GM19025 (cell line): ENCODE measurements at regions not wholly inside any gene's neighbourhood (a gene's known extent, or its start where the extent isn't known, plus 50 kb on each side); places are given as distances from the start of the nearest gene placed in this dataset.

Experiments used
- ATAC-seq: cut with Tn5 transposase; IDR thresholded peaks from one replicate; pipeline ENCODE4 v1.9.1; 2021; ENCODE audit warnings: mild to moderate bottlenecking, low read depth, moderate library complexity; ENCODE audit not compliant: unreplicated experiment

DNA sequence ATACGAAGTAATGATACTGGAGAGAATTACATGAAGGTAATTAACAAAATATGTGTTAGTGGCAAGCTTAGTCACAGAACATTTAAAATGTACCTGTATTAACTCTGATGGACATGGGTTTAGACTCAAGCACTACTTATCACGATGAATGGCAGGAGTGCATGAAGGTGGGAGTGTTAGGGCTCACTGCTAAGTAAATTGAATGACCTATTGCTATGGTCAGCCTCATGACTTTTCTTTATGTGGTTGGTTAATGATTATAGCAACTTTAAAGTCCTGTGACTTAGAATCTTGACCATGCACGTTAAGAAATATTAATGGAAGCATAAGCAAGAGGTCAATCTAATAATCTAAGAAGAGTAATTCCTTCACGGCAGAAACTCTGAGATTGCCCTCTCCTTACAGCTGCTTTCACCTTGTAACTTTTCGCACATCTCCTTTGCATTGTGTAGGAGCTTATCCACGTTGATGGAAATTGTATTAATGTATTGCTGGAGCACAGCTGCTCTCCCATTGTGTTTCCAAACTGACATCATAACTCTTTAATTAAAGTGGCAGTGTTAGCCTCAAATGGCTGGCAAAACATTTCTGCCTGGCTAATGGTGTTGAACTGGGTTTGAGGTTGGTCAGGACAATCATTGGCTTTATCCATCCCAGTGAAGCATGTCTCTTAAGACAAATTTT is 114.5 kb downstream of the RXFP2 start:
- no peak for ATAC-seq

DNA sequence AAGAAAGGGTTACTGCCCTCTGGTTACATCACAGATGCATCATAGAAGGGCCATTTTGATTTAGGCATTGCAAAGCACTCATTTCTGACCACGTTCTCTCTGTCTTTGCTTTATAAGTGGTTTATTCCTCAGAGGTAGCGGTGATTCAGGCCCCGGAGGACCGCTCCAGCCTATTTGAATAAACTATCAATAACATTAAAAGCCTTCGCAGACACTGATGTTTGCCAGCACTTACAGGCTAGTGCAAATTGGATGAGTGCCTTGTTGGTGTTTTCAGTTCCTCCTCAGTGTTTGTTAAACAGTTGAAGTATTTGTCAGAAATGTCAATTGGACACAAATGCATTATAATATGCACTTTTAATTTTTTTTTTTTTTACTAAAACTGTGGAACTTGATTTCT is 120.2 kb downstream of the RXFP2 start:
- no peak for ATAC-seq

DNA sequence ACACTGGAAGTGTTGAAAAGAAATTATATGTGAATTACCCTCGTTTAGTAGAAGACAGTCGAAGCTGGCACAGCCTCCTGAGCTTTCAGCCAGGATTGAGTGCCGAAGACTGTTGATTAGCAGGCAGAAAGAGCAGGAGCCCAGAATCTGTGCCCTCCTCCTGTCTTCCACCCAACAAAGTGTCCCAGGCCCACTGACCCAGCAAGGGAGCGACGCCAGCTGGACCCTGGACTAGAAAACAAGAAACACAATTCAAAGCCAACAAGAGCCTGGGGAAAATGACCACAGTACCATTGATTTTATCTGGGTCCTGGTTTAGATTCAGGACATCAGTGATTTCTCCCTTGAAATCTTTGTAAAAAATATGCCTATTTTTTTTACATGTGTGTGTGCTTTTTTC is 120.7 kb downstream of the RXFP2 start:
- ATAC-seq: no peak

DNA sequence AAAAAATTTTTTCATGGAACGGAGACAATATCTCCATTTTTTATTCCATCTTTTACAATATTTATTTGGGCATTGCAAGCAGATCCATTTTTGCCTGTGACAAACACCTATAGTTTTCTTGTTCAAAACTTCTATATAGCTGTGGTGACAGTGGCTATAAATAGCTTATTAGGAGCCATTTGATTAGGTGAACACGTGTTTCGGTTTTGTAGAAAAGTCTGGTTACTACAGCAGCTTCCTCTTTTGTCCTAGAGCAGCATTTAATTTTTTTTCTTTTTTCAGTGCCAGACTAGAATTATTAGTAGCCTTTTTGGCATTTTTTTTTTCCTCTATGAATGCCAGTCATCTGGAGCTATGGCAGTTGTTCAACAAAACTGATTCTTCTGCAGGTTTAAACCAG is 123.5 kb downstream of the RXFP2 start:
- ATAC-seq: no peak

DNA sequence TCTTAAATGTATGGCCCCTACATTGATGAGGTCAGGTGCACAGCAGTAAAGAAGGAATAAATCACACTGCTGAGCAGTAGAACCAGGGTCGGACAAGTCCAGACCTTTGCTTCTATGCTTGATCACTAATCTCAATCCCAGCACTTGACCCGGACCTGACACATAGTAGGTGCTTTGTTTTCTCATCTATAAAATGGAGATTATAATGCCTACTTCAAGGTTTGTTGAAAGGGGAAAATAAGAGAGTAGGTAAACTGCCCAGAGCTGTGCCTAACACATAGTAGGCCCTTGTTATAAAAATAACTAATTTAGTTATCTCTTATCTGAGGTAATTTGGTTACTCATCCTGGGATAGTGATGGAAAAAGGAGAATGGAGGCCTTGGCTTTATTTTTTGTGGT is 125.0 kb downstream of the RXFP2 start:
- no peak for ATAC-seq

DNA sequence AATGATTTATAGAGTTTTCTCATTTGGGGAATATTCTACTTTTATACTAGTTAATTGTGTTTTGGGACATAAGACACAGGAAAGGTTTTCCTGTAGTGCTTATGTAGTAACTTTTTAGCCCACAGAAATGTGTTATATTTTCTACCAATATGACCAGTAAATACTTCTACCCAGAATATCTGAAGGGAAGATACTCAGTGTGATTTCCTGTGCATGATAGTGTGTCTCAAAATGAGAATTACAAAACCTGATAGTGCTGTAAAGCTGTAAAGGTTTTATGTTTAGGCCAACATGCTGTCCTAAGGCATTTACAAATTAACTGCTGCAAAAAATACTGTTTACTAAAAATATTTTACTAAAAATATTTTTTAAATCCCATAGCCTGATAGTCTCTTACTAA is 126.8 kb downstream of the RXFP2 start:
- no peak for ATAC-seq

DNA sequence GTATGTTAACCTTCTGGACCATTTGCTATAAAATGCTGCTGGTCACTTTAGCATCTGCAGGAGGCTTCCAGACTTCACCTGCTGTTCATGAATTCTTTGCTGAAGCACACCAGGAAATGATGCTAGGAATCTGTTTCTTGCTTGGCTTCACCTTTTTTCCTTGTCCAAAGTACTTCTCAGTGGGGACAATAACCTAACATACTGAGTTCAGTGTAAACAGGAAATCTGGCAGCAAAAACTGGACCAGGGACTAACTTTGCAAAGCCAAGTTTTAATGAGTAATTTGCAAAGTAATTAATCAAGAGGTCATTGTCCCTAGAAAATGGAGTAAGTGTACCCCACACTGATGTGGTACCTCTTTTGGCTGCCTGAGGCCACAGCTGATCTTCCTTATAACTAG is 128.4 kb downstream of the RXFP2 start:
- no peak for ATAC-seq

DNA sequence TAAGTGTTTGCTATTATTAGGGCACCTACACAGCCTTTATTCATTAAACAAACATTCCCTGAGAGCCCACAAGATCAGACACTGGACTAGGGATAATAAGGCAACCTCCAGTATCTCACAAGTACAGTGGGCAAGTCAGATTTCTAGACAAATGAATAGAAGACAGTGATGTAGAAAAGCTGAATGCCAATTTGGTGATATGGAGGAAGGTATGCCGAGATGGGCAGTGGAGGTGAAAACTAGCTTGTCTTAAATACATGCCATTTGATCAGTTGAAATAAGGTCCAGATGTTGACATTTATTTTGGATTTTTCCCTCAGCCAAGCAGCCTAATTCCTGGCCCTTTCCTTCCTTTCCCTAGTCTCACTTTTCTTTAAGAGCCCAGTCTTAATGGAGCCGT is 130.3 kb downstream of the RXFP2 start:
- ATAC-seq: no peak

DNA sequence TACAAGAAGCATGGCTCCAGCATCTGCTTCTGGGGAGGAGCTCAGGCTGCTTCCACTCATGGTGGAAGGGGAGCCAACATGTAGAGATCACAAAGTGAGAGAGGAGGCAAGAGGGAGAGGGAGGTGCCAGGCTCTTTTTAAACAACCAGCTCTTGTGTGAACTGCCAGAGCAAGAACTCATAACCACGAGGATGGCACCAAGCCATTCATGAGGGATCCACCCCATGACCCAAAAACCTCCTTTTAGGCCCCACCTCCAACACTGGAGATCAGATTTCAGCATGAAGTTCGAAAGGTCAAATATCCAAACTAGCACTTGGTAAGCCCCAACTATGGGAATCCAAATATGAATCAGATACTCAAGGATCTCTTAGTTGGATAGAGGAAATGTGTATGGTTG is 131.2 kb downstream of the RXFP2 start:
- no peak for ATAC-seq

DNA sequence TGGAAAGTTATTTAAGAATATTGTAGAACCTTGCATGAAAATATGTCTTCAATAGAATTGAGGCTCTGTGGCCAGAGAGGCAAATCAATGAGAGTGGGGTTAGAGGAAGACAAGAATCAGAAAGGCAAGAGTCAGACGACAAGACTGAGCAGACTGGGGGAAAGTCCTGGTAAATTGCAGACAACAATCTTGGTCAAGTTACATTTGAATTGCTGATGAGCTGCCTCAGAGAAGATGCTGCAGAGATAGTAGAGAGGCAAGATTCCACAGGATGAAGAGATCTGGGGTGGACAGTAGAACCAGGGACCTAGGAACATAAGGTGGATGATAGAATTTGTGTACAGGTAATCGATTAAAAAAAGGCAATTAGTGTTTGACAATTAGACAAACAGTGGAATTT is 133.8 kb downstream of the RXFP2 start:
- ATAC-seq: no peak

DNA sequence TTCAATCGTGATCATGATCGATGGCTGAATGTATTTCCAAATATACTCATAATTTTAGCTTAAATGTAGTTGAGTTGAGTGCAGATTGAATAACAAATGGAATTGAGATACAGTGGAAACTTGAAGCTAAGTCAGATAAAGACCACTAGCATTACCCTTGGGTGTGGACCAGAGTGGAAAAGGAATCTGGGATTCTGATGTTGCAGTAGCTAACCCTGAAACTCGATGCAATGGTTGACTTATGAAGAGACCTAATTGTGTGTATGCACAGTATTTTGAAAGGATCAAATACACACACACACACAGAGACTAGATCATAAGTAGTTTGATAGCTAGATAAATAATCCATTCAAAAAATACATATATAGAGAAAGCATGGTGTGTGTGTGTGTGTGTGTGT is 135.8 kb downstream of the RXFP2 start:
- no peak for ATAC-seq

DNA sequence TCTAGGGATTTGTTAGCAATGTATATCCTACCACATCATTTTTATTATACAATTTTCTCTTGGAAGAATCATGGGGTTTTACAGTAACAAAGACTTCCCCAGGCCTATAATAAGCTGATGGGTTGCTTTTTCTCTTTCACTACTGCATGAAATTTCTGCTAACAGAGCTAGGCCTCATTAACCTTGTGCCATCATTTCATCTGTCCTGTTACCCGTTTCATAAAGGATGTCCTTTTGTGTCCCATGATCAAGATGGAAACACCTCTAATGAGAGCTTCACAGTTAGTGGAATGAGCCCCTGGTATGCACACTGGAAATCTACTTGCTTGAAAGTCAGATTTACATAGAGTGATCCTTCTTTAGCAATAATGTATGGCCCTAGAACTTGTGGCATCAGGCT is 138.7 kb downstream of the RXFP2 start:
- ATAC-seq: no peak

DNA sequence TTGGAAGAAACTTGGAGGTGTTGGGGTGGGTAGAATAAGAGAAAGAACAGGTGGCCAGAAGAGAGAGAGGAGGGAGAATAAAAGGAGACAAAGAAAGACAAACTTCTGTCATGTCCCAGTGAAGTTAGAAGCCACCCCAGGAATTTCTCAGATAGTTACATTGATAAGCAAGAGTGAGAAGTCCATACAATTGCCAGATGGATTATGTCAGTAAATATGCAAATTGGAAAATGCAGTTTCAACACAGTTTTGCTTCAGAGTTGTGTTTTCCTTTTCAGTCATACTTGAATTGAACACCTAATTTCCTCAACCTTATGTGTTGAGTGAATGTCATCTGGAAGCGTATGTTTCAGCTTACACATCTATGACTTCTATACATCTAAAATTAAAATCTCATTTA is 139.2 kb downstream of the RXFP2 start:
- no peak for ATAC-seq

DNA sequence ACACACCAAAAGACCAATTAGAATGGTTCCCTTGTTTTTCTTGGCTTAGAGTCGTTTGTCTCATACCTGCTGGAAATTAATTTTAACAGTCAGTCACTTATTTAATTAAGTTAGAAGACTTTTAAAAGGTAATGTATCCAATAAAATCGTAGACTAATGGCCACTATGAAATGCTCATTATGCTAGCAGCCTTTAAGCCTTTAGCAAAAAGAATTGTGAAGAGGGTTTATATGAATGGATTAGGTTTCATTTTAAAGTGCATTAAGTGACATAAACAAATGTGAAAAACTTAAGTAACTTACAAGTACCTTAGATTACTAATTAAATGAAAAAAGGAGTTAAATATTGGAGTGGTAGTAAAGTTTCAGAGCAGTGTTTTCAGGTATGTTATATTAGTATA is 139.6 kb downstream of the RXFP2 start:
- no peak for ATAC-seq

DNA sequence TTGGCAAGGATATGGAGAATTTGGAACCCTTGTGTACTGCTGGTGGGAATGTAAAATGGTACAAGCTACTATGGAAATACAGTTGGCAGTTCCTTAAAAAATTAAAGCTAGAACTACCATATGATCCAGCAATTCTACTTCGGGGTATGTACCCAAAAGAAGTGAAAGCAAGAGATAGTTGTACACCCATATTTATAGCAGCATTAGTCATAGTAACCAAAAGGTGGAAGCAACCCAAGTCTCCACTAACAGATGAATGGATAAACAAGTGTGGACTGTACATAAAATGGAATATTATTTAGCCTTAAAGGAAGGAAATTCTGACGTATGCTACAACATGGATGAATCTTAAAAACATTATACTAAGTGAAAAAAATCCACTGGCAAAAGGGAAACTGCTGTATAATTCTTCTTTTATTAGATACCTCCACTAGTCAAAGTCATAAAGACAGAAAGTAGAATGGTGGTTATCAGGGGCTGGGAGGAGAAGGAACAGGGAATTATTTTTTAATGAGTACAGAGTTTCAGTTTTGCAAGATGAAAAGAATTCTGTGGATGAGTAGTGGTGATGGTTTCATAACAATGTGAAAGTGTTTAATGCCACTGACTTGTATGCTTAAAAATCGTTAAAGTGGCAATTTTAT is 141.6 kb downstream of the RXFP2 start:
- ATAC-seq: no peak

DNA sequence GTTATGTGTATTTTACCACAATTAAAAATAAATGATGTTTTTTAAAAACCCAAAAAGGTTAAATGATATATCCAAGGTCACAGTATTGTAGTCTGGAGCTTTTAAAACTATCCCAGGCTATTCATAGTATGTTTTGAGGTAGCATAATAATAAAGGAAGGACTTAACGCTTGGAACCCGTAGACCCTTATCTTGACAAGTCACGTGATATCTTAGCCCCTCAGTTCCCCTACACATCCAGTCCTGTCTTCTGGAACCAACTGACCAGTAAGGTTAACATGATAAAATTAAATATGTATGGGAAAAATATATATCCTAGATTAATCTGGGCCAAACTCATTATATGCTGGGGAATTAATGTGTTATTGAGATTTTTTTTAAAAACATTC is 142.2 kb downstream of the RXFP2 start:
- no peak for ATAC-seq

DNA sequence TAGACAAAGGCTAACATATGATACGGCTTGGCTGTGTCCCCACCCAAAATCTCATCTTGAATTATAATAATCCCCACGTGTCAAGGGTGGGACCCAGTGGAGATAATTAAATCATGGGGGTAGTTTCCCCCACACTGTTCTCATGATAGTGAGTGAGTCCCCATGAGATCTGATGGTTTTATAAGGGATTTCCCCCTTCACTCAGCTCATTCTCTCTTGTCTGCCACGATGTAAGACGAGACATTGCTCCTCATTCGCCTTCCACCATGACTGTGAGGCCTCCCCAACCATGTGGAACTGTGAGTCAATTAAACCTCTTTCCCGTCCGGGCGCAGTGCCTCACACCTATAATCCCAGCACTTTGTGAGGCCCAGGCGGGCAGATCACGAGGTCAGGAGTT is 143.5 kb downstream of the RXFP2 start:
- no peak for ATAC-seq

DNA sequence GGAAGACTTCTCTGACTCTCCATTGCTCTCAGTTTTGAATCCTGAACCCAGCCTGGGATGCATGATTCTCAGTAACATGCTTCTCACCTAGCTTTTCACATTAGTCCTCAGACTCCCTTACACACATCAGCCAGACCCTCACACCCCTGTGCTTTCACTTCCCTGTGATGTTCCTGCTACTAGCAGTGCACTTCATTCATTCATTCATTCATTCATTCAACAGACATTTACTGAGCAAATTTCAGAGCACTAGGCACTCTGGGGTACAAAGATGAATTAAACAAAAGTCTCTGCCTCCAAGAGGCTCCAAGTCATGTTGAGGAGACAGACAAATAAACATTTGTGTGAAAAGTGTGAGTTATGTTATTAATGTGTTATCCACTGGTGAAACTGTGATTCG is 145.2 kb downstream of the RXFP2 start:
- ATAC-seq: no peak

DNA sequence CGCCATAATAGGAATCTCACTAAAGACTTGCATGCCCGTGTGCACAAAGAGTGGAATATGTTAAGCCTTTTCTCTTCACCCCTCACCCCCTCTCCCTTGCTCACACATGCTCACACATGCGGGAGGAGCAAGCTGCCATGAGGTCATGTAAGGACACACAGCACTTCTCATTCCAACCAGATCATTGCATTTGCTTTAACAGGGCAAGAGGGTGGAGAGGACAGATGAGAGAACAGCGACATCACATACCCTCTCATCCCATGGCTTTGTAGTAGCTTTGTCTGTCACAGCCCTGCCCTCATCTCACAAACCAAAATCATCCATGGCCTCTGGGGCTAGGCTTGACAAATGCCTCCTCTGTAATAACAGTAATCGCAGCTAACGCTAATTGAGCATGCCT is 145.6 kb upstream of the FRY start:
- ATAC-seq: no peak

DNA sequence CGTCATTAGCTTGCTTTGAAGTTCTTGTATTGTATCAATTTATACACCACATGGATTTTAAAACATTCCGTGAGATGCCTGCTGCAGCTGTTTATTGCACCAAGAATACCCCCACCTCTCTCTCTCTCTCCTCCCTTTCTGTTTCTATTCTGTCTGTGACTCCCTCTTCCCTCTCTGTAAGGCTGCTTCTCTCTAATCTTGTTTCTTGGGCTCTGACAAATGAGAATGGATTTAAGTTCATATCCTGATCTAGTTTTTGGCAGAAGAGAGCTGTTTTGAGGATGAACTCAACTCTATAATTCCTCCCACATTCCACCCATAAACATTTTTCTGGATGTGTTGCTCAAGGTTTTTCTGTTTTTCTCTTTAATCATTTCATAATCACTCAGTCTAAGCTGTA is 144.3 kb upstream of the FRY start:
- ATAC-seq: no peak

DNA sequence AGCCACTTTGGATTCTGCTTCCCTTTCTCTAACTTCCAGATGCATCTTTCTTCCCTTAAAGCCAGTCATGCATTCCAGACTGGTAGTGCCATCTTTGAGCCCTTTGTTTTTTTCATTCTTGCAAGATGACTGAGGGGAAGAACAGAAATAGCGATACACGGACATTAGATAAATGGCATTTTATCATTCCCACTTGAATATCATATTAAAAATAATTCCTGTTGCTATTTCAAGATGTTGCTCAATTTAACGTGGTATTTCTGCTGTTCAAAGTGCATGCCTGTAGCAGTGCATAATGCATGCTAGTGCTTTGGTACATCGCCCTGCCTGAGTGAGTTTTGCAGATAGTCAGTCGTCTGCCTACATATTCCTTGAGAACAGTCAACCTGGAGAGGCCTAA is 140.6 kb upstream of the FRY start:
- ATAC-seq: no peak

DNA sequence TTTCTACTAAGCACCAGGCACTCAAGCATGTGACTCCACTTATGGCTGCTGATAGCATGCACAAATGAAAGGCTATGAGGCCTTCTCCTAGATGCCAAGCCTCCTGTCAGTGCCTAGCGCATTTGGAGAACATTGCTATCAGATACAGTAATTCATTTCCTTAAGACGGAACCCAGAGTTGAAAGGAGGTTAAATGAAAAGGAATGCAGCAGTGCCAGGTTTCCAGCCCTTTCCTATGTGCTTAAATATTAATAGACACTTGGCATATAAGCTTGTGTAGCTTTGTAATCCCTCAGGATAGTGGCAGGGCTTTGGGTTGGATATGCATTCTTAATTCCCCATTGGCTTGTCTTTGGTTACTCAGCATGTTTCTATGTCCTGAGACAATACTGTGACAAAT is 140.1 kb upstream of the FRY start:
- no peak for ATAC-seq

DNA sequence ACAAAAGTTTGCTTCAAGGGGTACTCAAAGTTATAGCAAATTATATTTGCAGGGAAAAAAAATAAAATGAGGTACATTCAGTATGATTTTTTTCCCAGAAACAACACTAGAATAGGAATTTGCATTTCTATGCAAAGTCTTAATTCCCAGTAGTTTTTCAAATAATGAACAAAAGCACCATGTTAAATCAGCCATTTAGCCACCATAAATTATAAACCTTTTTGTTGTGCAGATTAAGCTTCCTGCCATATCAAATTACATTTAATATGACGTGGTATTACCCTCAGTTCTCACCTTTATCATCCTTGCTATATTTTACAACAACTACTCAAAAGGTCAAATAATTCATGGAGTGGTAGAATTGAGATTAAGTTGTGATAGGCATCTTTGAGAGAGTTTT is 136.6 kb upstream of the FRY start:
- no peak for ATAC-seq
